Endodermal cell (in vitro differentiated cells): ENCODE measurements at regions not wholly inside any gene's neighbourhood (a gene's known extent, or its start where the extent isn't known, plus 50 kb on each side); places are given as distances from the start of the nearest gene placed in this dataset.

Experiments used
- DNase-seq: peaks from one replicate; pipeline ENCODE4 v3.0.0-alpha.2; 2017
- H3K27ac ChIP-seq: 2 replicates; pipeline ENCODE4 v1.5.1; 2013; ENCODE audit warnings: mild to moderate bottlenecking, low read depth, low read length, moderate library complexity
- H3K27me3 ChIP-seq: 2 replicates; pipeline ENCODE4 v1.6.1; 2013; ENCODE audit warnings: mild to moderate bottlenecking, low read length, moderate library complexity; ENCODE audit not compliant: insufficient read depth, control insufficient read depth, poor library complexity, severe bottlenecking
- H3K36me3 ChIP-seq: 2 replicates; pipeline ENCODE4 v1.7.0; 2013; ENCODE audit warnings: mild to moderate bottlenecking, low read length, moderate library complexity; ENCODE audit not compliant: control insufficient read depth, insufficient read depth
- H3K4me1 ChIP-seq: one replicate; pipeline ENCODE4 v1.7.0; 2013; ENCODE audit warnings: low read length; ENCODE audit not compliant: control insufficient read depth, insufficient read depth
- H3K4me3 ChIP-seq: 2 replicates; pipeline ENCODE4 v1.5.1; 2013; ENCODE audit warnings: mild to moderate bottlenecking, low read length, moderate library complexity
- H3K9ac ChIP-seq: 2 replicates; pipeline ENCODE4 v1.6.1; 2013; ENCODE audit warnings: mild to moderate bottlenecking, low read length, moderate library complexity; ENCODE audit not compliant: poor library complexity, severe bottlenecking; ENCODE audit errors: extremely low read depth
- H3K9me3 ChIP-seq: 2 replicates; pipeline ENCODE4 v1.6.1; 2013; ENCODE audit warnings: mild to moderate bottlenecking, low read length, moderate library complexity; ENCODE audit not compliant: control insufficient read depth
- H3K27ac Mint-ChIP-seq: 2 replicates; pipeline ENCODE4 v1.8.0; 2020; ENCODE audit warnings: mixed read lengths
- H3K27me3 Mint-ChIP-seq: 2 replicates; pipeline ENCODE4 v1.8.0; 2021; ENCODE audit warnings: mild to moderate bottlenecking, mixed read lengths; ENCODE audit not compliant: insufficient read depth
- H3K36me3 Mint-ChIP-seq: 2 replicates; pipeline ENCODE4 v1.8.0; 2020; ENCODE audit warnings: low read depth, mixed read lengths
- H3K4me1 Mint-ChIP-seq: 2 replicates; pipeline ENCODE4 v1.8.0; 2020; ENCODE audit warnings: mixed read lengths
- H3K4me3 Mint-ChIP-seq: 2 replicates; pipeline ENCODE4 v1.8.0; 2020; ENCODE audit warnings: mild to moderate bottlenecking, moderate library complexity, mixed read lengths
- H3K9me3 Mint-ChIP-seq: 2 replicates; pipeline ENCODE4 v1.8.0; 2020; ENCODE audit warnings: mild to moderate bottlenecking, mixed read lengths
- WGBS, 2 experiments: methylation state at CpG; one replicate each; pipeline versions ENCODE4 v1.1.5 to v1.1.7; 2013; ENCODE audit warnings: missing lambda C conversion rate in 2 of 2, mixed read lengths in 1 of 2; ENCODE audit not compliant: insufficient coverage in 1 of 2, insufficient read length in 1 of 2; 5-methylcytosine and 5-hydroxymethylcytosine counted together
- TF ChIP-seq, protein P1 (sequence below): fragments of 200-600 bp; sonication (generic); conservative IDR thresholded peaks from 2 replicates; pipeline ENCODE4 v1.5.0; 2021; ENCODE audit warnings: antibody characterized with exemption, mild to moderate bottlenecking

- Mint-ChIP-seq H3K27me3 (no peaks in the 10 kb centered on the region), H3K4me3 (no peak overlapping the region), H3K27ac (no peak overlapping the region), H3K36me3 (no peaks in the 10 kb centered on the region), H3K4me1 (peaks cover 2% of the 10 kb centered on the region), H3K9me3 (peaks cover 4% of the 10 kb centered on the region)
- 94 to 100% methylated on average over 1 to 2 of the region's 2 CpGs for WGBS, 2 experiments
- Histone ChIP-seq H3K4me1 (no peaks in the 10 kb centered on the region), H3K27me3 (no peaks in the 10 kb centered on the region), H3K27ac (no peak overlapping the region), H3K36me3 (no peaks in the 10 kb centered on the region), H3K9ac (no peak overlapping the region), H3K4me3 (no peak overlapping the region), H3K9me3 (no peaks in the 10 kb centered on the region)
- DNase-seq = no peak
- TF ChIP-seq, protein P1, sequence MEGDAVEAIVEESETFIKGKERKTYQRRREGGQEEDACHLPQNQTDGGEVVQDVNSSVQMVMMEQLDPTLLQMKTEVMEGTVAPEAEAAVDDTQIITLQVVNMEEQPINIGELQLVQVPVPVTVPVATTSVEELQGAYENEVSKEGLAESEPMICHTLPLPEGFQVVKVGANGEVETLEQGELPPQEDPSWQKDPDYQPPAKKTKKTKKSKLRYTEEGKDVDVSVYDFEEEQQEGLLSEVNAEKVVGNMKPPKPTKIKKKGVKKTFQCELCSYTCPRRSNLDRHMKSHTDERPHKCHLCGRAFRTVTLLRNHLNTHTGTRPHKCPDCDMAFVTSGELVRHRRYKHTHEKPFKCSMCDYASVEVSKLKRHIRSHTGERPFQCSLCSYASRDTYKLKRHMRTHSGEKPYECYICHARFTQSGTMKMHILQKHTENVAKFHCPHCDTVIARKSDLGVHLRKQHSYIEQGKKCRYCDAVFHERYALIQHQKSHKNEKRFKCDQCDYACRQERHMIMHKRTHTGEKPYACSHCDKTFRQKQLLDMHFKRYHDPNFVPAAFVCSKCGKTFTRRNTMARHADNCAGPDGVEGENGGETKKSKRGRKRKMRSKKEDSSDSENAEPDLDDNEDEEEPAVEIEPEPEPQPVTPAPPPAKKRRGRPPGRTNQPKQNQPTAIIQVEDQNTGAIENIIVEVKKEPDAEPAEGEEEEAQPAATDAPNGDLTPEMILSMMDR = no peak
These were observed 345.2 kb upstream of the RND3 start for GRCh38 chr2:150832686-150833085.

GRCh38 chr2:150824118-150824517 is 336.7 kb upstream of the RND3 start:
- TF ChIP-seq, protein P1 = no peak
- no peak overlapping the region for H3K4me3 Mint-ChIP-seq
- no peaks in the 10 kb centered on the region for H3K4me1 ChIP-seq
- H3K9me3 Mint-ChIP-seq = no peaks in the 10 kb centered on the region
- no peak overlapping the region for H3K9ac ChIP-seq
- WGBS, 2 experiments = 0% methylated on average over 1 of the region's 1 CpG
- DNase-seq = no peak
- H3K36me3 ChIP-seq = no peaks in the 10 kb centered on the region
- H3K27ac Mint-ChIP-seq = no peak overlapping the region
- no peaks in the 10 kb centered on the region for H3K9me3 ChIP-seq
- H3K27ac ChIP-seq = no peak overlapping the region
- H3K27me3 ChIP-seq = no peaks in the 10 kb centered on the region
- no peak overlapping the region for H3K4me3 ChIP-seq
- no peaks in the 10 kb centered on the region for H3K27me3 Mint-ChIP-seq
- no peaks in the 10 kb centered on the region for H3K4me1 Mint-ChIP-seq
- no peaks in the 10 kb centered on the region for H3K36me3 Mint-ChIP-seq

DNA sequence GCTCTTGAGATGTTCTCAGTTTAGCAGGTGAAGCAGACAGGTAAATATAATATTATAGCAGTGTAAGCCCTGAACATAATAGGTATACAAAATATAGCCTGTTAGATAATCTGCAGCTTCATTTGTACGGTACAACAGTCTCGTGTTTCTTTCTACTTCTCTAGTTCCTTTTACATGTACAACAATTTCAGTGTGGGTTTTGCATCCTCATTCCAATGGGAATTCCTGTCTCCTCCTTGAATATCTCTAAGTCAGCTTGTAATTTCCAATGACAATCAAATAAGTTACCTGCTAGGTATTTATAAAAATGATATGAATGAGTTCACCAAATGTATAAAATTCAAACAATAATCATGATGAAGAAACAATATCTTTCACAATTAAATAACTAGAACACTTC is 330.0 kb upstream of the RND3 start:
- TF ChIP-seq, protein P1 = no peak
- no peaks in the 10 kb centered on the region for H3K4me1 Mint-ChIP-seq
- H3K27me3 Mint-ChIP-seq = no peaks in the 10 kb centered on the region
- H3K9me3 ChIP-seq = no peaks in the 10 kb centered on the region
- no peaks in the 10 kb centered on the region for H3K4me1 ChIP-seq
- no peak for DNase-seq
- H3K9me3 Mint-ChIP-seq = no peaks in the 10 kb centered on the region
- no peaks in the 10 kb centered on the region for H3K36me3 ChIP-seq
- no peaks in the 10 kb centered on the region for H3K27me3 ChIP-seq
- whole genome bisulfite sequencing, 2 experiments = 95% methylated on average over 2 of the region's 2 CpGs
- H3K4me3 Mint-ChIP-seq = no peak overlapping the region
- H3K9ac ChIP-seq = no peak overlapping the region
- H3K36me3 Mint-ChIP-seq = no peaks in the 10 kb centered on the region
- H3K4me3 ChIP-seq = no peak overlapping the region
- H3K27ac ChIP-seq = no peak overlapping the region
- no peak overlapping the region for H3K27ac Mint-ChIP-seq
